AG09319 (cell line): ENCODE measurements at regions not wholly inside any gene's neighbourhood (a gene's known extent, or its start where the extent isn't known, plus 50 kb on each side); places are given as distances from the start of the nearest gene placed in this dataset.

ENCODE experiments used
- DNase-seq: peaks from one replicate; pipeline ENCODE4 v3.0.0-alpha.2; 2010; ENCODE audit warnings: low read depth; ENCODE audit errors: extremely low read depth
- CTCF ChIP-seq: IDR thresholded peaks from 2 replicates; pipeline ENCODE4 v1.5.1; 2011; ENCODE audit warnings: low read depth, mild to moderate bottlenecking, inconsistent platforms, low read length, moderate library complexity

DNA sequence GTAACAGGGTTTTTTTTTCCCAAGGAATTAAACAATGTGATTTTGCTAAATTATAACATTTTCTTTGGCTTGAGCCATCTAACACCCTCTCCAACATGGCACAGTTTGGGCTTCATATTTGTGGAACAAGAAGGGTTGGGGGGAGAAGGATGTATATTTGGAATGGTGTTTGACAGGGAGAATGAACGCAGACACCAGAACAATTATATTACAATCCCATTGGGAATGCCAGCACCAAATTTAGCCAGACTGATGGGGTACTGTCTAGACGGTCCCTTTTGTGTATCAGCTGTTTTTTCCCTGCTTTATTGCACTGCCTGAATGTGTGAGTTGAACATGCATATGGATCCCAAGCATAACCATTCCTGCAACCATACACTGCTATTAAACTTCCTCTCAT lies 130.9 kb upstream of the TMEM161B start:
- no peak for TF ChIP-seq CTCF
- no peak for DNase-seq

GRCh38 chr5:88398316-88398715 lies 129.7 kb upstream of the TMEM161B start:
- TF ChIP-seq CTCF: no peak
- DNase-seq: no peak

- no peak for TF ChIP-seq CTCF
- DNase-seq: no peak
Observed at GRCh38 chr5:88396751-88397281, 128.2 kb upstream of the TMEM161B start.

DNA sequence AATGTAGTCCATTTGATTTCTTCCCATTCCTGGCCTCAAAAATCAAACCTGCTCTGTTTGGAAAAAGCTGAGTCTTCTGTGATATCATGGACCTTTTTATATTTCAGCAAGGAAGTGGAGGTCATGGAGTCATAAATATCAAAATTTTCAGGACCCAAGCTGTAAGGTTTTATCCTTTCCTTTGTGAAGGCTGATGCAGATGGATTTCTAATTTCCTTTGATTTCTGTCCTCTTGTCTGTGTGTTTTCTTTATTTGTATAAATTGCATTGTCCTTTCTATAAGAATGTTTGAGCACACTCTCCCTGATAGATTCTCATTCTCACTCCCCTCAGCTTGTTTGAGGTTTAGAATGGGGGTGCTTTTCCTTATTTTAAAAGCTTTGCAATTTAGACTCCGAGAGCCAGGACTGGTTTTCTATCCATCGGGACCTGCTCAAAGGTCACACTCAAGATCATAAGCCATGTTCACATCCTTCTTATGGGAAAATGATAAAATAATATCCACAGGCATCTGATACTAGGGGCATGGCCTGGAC lies 127.4 kb upstream of the TMEM161B start:
- DNase-seq: no peak
- TF ChIP-seq CTCF: no peak

DNA sequence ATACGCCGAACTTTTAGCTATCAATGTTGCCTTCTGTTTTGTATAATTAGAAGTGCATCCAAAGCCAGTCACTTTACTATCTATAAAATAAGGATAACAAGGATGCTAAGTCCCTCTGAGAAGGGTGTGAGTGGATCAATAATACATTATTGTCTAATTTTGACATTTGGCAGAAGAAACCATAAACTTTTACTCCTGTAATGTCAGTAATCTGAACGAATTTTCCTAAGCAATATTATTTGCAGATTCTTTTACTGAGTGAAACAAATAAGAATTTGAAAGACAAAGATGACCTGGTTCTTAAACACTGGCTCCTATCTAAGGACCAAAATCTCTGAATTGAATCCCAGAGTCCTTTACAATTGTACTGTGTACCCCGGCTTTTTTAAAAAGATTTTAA lies 126.6 kb upstream of the TMEM161B start:
- no peak for DNase-seq
- no peak for TF ChIP-seq CTCF

DNA sequence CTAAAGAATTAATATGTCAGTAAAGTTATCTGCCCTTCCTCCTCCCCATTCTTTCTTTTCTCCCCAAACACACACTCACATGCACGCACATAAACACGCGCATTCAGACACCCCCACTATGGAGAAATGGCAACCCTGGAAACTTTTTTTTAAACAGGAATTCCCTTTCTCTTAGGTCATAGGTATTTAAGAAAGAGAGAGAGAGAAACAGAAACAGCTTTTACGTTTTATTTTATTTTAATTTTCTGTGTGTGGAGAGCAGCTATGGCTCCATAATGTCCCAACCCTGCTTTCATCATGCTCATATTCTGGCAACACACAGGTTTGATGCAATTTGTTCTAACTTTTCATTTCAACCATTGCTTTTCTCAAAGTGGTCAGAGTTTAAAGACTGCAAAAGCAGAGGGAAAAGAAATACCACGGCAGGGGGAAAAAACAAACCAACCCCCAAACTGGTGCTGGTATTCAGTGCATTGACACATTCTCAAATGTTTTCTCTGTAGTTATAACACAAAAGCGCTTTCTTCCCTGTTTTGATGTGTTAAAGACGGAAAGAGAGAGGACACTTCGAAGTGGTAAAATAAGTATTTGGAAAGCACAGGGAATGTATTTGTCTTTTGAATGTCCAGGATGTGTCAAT lies 126.0 kb upstream of the TMEM161B start:
- DNase-seq: no peak
- no peak for TF ChIP-seq CTCF

DNA sequence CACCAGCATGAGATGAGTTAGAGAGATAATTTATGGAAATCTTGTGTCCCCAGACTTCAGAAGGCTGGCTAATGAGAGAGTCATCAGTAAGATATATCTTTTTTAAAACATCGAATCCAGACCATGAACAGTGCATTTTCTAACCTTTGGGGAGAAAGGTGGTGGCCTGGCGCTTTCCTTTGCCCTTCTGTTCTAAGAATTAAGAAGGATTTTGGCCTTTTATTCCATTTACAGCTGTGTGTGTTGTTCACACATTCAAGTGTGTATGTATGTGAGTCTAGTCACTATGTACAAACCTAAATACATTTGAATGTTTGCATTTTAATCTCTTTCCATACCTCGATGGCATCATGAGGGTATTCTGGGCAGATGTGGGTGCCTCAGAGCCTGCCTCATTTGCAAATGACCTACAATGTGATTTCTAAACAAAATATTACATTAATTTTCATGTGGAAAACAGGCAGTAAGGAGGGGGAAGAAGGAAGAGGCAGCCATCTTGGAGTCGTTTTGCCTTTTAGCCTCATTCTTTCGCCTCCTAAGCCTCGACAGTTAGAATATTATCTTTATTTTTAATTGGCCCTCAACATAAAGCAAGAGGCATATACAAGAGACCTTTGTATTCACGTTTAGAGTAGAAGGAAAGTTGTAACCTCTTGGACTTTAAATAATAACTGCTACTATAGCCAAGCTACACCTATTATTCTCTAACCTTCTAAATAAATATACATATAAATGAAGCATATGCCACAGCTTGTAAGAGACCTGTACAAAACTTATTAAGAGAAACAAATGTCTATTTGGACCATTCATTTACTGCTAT lies 125.3 kb upstream of the TMEM161B start:
- no peak for DNase-seq
- TF ChIP-seq CTCF: no peak
